ENCODE measurements at regions not wholly inside any gene's neighbourhood (a gene's known extent, or its start where the extent isn't known, plus 50 kb on each side); places are given as distances from the start of the nearest gene placed in this dataset.

DNA sequence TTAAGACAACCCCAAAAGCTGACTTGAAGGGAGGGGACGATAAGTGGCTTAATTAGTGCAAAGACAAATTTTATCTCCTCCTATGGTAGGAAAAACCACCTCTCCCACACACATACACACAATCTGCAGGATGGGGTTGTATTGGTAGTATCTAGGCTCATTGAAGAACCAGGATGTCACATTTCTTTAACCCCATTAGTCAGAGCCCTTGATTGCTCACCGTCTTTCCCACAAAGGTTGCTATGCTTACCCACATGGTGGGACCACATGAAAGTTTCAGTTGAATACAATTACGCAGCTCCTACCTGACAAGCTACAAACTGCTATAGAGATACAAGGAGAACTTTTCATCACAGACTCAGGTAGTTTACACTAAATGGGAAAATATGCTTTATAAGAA lies 765.0 kb upstream of the CELF4 start:
- no peak for DNase-seq (ENCODE audit: low read depth in 3 of 3)

DNA sequence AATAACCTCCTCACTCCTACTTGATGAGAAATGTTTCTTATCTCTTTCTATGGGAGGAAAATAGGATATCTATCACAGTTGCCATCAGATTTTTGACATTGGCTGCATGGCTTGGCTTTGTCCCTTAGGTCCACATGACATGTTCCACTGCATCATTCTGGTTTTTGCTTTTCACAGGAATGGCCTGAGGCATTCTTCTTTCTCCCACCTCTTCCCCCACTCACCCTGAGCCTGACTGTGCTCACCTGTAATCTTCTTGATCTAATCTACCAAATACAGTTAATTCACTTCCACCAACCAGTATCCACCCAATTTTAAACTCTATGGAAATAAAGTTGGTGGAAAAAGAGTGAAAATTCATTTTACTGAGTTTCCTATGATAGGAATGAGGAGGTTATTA lies 763.5 kb upstream of the CELF4 start:
- no peak for DNase-seq (ENCODE audit: low read depth in 3 of 3)

DNA sequence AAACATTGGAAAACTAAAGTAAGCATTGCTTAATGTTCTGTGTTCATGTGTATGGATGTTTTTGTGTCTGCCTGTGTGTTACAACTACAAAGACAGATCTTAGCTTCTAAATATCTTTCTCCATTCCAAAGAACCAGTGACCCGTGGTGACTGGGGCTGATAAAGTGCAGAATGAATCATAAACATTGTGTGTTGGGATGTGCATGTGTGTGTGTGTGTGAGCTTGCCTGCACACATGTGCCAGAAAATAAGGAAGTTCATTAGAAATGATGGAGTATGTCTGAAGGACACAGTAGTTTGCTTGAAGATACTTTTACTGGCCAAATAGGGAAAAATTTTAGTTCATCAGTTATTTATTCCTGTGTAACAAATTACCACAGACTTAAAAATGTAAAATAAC lies 756.6 kb upstream of the CELF4 start:
- no peak for DNase-seq (ENCODE audit: low read depth in 3 of 3)

DNA sequence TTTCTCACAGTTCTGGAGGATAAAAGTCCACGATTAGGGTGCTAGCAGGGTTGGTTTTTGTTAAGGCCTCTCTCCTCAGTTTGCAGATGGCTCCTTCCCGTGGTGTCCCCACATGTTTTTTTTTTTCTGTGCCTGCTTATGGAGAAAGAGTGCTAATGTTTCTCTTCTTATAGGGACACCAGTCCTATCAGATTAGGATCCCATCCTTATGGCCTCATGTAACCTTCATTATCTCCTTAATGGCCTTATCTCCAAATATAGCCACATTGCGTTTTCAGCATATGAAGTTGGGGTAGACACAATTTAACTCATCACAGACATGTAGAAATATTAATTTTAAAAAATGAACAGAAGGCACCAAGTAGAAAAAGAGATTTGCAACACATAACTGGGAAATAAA lies 755.7 kb upstream of the CELF4 start:
- DNase-seq (ENCODE audit: low read depth in 3 of 3), result no peak

DNA sequence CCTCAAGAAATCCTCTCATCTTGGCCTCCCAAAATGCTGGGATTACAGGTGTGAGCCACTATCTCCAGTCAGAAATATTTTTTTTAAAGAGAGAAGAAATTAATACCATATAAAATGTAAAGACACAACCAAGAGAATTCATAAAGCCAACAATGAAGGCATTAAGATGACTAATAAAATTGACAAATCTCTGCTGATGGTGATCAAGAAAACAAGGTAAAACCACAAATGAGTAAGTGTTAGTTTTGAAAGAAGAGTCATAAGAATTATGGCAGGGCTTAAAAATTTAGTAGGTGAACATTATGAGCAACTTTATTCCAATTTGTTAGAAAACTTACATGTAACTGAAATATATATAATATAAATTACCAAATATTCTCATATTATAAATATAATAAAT lies 752.8 kb upstream of the CELF4 start:
- DNase-seq (ENCODE audit: low read depth in 3 of 3), result no peak

DNA sequence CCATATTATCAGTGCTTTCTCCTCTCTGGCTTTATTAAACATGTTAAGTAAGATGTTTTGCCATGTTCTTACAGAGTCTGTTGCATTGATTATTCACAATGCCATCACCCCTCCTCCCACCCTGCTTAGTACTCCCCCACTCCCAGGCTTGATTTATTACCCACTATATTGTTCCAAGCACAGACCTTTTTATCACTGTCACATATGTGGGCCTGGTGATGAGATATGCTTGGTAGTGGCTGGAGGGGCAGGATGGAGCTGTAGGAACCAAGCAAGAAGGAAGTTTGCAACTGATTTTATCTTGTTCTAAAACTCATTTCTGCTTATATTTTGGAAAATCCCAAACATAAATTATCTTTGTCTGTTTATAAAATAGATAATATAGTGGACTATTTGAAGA lies 748.2 kb upstream of the CELF4 start:
- DNase-seq (ENCODE audit: low read depth in 3 of 3), result no peak

DNA sequence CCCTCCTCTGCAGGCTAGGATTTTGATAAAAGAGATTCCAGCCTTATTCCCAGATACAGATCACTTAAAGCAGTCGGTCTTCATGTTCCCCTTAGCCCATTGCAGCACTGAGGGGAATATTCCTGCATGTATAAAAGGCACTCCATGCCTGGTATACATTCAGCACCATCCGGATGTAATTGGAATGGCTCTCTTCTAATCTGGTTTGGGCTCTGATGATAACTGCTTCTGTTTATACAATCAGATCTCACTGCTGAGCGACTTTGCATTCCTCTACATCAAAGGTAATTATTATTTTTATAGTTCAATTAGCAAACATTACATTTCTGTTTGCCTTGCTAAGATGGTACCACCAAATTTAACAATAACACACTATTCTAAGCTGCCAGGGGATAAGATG lies 746.9 kb upstream of the CELF4 start:
- no peak for DNase-seq (ENCODE audit: low read depth in 3 of 3)

DNA sequence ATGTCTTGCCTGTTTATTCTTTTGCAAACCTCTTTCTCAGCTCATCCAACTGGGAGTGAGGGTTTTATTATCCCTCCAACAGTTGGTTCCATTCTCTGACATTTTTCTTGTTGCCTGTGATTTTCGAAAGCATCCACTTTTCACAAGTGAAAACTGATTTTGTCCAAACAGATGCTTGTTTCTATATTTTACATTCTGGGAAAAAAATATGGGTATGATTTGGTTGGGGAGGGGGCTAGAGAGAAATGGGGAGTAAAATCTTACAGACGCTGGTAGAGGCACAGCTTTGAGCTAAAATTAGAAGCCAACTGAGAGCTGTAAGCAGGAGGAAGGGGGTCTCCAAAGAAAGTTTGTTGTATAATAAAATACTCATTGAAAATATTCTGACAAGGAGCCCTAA lies 745.3 kb upstream of the CELF4 start:
- no peak for DNase-seq (ENCODE audit: low read depth in 3 of 3)

DNA sequence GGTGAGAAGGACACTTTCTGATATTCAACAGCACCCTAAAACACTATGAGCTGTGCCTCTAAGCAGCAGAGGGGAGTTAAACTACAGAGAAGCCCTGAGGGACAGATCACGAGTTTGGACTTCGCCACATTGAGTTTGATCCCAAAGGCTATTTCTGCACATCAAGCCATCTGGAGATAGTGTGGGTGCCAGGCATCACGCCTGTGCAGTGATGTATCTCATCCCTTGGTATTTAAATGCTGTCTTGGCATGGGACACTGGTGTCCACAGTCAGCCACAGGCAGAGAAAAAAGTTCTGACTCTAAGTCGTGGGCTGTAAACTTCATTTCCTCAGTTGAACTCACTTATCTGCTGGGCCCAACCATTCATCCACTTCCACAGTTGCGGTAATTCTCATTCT lies 742.3 kb upstream of the CELF4 start:
- no peak for DNase-seq (ENCODE audit: low read depth in 3 of 3)

DNA sequence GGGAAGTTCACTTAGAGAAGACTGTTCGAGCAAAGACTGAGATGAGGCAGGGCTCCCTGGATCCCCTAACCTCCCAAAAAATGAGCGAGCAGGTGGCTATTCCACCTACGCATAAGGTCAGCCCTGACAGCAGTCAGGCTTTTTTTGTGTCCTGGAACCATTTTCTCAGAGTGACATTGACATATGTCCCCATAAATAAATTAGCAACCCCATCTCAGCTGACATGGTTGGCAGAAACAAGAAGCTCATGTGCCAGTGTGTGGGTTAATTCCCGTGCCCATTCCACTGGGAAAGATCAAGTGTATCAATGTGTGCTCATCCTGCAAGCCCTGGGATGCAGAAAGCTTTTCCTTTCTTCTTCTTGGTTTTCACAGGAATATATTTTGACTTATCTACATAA lies 740.4 kb upstream of the CELF4 start:
- DNase-seq (ENCODE audit: low read depth in 3 of 3), result no peak

DNA sequence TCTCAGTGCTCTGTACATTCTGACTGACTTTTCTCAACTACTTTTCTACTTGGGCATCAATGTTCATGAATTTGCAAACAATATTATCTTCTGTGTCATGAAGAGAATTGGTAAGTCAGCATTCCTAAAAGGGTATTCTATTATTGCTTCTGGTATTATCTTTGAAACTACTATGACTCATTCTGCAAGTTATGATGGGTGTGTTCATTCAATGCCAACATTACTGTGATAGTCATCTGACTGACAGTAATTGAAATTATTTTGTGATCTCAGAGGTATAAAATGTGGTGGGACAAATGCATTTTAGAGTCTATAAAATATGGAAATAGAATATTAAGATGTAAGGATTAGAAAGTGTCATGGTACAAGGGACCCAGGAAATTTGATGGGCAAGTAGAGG lies 736.0 kb upstream of the CELF4 start:
- DNase-seq (ENCODE audit: low read depth in 3 of 3), result no peak

DNA sequence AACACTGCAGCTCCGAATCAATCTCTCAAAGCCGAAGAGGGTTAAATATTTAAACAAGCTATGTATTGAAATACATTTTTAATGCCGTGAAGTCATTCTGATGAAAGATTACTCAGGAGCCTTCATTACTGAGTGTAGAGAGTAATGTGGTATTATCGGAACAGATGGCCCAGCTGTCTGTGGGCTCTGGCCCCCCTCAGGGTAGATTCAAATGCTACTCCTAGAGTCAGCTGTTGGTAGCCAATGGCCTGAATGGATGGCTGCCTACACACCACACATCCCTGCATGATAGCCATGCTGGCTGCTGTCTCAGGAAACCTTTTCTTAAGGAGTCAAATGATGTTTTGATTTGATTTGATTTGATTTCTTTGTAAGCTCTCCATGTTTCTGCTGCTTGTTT lies 732.3 kb upstream of the CELF4 start:
- DNase-seq (ENCODE audit: low read depth in 3 of 3), result no peak

DNA sequence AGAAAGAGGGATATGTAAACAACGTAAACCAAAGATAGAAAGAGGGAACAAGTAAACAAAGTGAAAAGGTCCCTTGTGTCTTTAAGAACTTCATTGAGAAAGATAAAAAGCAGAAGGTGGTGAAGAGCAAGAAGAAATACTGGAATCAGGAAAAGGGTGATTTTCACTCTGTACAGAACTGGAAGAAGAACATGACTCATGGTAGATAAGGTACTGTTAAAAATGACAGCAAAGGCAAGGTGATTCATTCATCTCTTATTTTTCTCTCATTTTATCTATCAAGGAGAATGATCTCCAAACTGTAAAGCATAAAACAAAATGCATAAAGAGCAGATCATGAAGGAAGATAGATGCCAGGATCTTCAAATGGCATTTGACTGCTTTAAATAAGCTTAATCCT lies 724.6 kb upstream of the CELF4 start:
- no peak for DNase-seq (ENCODE audit: low read depth in 3 of 3)

DNA sequence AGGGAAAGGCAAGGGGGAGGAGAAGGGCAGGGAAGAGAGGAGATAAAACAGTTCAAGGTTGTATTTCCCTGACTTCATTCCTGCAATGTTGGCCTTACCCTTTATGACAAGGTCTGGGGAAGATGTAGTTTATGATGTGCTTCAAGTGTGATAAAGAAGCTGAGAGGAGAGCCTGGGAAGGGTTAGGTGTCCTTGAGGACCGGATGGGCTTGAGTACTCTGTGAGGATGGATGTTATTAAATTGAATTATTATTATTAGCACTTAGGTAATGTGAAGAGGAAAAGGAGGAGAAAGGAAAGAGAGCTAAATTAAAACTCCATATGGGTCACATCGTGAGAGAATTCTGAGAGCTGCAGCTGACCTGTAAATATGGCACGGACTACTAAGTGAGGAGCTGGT lies 719.4 kb upstream of the CELF4 start:
- DNase-seq (ENCODE audit: low read depth in 3 of 3), result no peak

DNA sequence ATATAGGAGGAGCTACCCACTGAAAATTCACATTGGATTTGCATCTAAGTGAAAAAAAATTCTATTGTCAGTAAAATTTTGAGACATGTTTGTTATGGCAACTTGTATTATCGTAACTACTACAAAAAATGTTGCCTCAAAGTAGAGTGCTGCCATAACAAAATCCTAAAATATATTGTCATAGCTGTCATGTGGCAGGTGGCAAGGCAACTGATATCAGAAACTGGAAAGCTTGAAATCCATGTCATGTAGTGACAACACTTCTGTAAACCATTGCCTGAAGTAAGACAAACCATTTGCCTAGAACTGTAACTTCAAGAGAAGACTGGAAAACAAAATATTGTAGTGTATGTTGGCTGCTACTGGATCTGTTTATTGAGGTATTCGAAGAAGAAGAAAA lies 697.5 kb upstream of the CELF4 start:
- DNase-seq (ENCODE audit: low read depth in 3 of 3), result no peak

DNA sequence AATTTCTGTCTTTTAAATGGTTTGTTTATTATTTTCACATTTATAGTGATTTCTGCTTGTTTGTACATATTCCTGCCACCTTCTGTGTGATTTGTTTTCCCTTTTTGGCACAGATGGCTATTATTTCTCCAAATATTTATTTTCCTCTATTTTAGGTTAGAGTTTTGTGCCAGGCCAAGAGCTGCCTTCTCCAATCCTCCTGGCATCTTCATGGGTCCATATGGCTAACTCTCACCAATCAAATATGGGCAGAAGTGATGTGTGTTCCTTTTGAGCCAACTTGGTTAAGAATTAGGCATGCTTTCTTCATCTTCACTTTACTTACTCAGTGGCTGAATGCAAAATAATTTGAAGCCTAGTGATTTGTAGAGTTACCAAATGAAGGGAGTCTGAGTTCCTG lies 697.1 kb upstream of the CELF4 start:
- DNase-seq (ENCODE audit: low read depth in 3 of 3), result no peak

DNA sequence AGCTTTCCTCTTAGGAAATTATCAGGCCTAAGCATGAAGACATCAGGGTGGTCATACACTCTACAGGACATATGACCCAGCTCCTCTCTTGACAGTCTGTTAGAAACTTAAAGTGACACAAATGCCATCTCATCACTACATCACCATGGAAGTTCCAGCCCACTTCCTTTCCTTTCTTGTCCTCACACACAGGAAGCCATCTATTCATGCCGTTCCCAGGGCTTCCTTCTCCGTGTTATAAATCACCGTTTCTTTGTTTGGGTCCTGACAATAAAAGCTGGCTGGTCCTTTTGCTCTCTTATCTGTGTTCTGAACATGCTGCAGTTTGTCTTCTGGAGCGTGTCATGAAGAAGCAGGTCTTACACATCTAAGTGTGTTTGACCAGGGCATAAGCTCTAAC lies 692.1 kb upstream of the CELF4 start:
- no peak for DNase-seq (ENCODE audit: low read depth in 3 of 3)

DNA sequence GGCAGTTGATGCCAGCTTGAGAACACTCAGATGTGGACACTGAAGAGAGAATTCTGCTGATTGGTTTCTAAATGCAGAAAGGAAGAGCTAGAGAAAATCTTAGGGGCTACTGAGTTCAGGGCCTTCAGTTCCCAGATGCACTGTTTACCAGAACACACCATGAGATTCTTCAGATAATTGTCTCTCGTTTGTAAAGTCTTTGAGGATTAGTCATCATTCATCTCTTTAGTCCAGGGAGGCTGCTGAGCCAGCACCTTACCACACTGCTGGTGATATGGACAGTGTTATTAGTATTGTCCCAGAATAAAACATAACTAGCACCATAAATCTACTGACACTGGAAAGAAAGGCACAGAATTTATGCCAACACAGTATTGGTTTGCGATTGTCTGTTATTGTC lies 690.8 kb upstream of the CELF4 start:
- DNase-seq (ENCODE audit: low read depth in 3 of 3), result no peak

DNA sequence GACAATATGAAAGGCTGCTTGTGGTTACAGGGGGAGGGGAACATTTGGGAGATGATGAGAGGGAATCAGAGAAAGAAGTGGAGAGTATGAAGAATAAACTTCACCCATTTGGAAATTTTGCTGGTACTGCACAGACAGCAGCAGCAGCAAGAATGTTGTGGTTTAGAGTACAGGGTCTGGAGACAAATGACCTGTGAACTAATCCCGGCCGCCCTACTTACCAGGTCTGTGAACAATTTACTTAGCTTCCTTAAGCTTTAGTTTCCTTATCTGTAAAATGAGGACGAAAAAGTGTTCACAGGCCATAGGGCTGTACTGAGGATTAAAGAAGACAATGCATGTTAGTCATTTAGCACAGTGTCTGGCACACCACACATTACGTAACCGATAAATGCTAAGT lies 685.4 kb upstream of the CELF4 start:
- DNase-seq (ENCODE audit: low read depth in 3 of 3), result no peak

DNA sequence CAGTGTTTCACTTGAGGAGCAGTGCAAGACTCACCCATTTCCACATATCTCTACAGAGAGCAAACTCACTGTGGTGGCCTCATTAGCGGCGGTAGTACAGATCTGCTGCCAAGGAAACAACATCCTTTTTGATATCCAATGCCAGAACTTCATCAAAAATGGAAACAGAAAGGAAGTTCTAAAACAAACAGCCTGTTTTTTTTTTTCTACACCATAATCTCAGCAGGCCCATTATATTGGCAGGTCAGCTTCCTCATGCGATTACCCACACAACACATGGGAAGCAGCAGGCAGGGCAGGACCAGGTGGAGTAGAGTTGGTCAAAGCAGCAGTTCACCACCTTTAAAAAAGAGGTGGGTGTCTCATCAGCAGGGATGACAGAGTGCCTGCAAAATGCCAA lies 678.9 kb upstream of the CELF4 start:
- no peak for DNase-seq (ENCODE audit: low read depth in 3 of 3)

DNA sequence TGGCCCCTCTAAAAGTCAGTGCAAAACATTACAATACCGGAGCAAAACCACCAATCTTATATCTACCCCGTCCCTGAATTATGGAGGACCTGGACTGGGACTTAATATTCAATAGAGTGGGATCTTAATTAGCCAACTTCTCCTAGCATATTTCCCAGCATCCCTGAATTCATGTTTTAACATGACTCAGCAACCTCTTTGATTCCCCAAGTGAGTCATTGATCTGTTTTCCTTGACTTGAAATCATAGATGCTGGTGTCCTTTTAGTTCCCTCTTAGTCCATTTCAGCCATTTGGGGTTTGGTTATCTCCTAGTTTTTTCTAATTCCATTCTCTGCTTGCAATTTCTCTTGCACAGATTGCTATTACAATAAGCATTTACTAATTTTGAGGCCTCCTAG lies 677.7 kb upstream of the CELF4 start:
- no peak for DNase-seq (ENCODE audit: low read depth in 3 of 3)

DNA sequence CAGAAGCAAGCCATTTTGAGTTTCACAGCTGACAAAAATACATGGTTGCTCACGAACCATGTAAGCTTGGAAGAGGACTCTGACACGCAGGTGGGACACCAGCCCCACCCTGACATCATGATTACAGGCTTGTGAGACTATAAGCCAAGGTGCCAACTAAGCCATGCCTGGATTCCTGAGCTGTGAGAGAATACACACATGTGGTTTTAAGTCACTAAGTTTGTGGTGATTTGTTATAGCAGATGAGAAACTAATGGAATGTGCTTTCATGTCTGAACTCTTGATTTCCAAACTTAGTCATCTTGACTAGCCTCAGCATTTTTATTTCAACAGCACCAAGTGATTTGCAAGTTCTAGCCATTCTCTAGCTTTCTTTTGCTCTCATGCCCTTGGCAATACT lies 676.1 kb upstream of the CELF4 start:
- DNase-seq (ENCODE audit: low read depth in 3 of 3), result no peak

DNA sequence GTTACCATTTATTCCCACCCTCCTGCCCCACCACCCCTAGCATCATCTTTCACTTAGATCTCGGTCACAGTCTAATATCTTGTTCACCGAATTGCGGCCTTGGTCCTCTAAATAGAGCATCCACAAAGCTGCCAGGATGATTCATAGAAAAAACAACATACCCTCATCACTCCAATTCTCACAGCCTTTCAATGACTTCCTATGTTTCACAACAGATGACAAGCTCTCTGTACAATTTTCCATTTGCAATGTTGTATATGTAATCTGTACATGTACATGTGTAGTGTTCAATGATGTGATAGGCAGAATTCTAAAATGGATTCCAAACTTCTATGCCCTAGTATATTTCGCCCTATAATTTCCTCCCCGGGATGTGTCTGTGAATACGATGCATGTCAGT lies 675.6 kb upstream of the CELF4 start:
- no peak for DNase-seq (ENCODE audit: low read depth in 3 of 3)

DNA sequence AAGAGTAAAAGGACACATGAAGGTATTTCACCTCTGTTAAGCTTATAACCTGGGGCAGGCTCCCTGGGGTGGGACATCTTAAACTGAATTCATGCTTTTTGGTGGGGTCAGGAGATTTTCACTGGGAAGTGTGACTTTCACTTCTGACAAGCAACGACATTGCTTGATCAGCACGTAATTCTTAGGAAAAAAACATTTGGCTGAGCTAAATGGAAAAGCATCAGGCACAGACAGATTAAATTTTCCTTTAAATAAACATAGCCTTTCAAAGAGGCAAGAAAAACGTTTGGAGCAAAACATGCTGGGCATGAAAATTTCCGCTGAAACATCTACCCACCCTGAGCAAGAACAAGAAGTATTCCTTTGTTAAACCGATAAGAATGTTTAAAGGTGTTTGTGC lies 674.0 kb upstream of the CELF4 start:
- DNase-seq (ENCODE audit: low read depth in 3 of 3), result no peak

DNA sequence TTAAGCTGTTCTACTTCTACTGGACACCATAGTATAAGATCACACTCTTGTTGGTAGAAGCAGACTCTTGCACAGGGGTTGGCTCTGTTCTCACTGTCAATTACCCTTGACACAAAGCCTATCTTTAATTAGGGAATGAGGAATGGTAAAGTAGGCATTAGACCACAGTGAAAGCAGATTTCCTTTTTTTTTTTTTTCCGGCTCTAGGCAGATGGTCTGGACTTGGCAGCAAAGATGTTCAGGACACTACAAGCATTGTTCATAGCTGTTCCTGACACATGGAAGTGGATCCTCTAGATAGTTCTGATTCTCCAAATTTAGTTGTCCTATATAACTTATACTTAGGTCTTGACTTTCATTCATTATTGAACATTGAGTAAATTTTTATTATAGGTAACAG lies 672.2 kb upstream of the CELF4 start:
- no peak for DNase-seq (ENCODE audit: low read depth in 3 of 3)

All from stimulated activated CD4-positive, alpha-beta T cell treated with anti-CD3 and anti-CD28 coated beads, TNF-alpha, amount 100 ng/mL, for 48 hours (primary cell).